HCT116 (cell line): ENCODE measurements at regions not wholly inside any gene's neighbourhood (a gene's known extent, or its start where the extent isn't known, plus 50 kb on each side); places are given as distances from the start of the nearest gene placed in this dataset.

Experiments used
- ATAC-seq: fragments of 200-7000 bp; cut with Tn5 transposase; 2 replicates; pipeline ENCODE4 v1.9.1; 2020; ENCODE audit warnings: mild to moderate bottlenecking, moderate library complexity
- BruUV-seq: library from RNA; stranded (reverse); fragments of 400-500 nt; replicated peaks from 2 replicates; lab custom pipeline; 2021; lab: Mats Ljungman, UMichigan
- CTCF ChIA-PET: fragments of 300-600 bp; sonication (Branson Sonifier 250); formaldehyde crosslinking; loops from one replicate; lab custom pipeline; 2021; ENCODE audit warnings: antibody characterized with exemption; lab: Charles Lee
- POLR2A ChIA-PET: fragments of 300-600, 350-600 bp; sonication (Branson Sonifier 250); formaldehyde crosslinking; loops from one replicate; lab custom pipeline; 2021; ENCODE audit warnings: antibody characterized with exemption; lab: Charles Lee
- RAD21 ChIA-PET, 2 experiments: fragments of 300-600 bp; sonication (Branson Sonifier 250); formaldehyde crosslinking; loops; one replicate each; lab custom pipeline; 2023; ENCODE audit warnings: low total read pairs in 2 of 2; ENCODE audit not compliant: uncharacterized antibody in 2 of 2, unreplicated experiment in 2 of 2, low non-redundant PET in 1 of 2; lab: Charles Lee
- DNase-seq: peaks from one replicate; pipeline ENCODE4 v3.0.0-alpha.2; 2010; ENCODE audit warnings: low read depth, low spot score
- H2AFZ ChIP-seq: fragments of 200-600 bp; shearing (Covaris generic), sonication (generic); 2 replicates; pipeline ENCODE4 v1.6.1; 2017; ENCODE audit warnings: low read depth, mixed run types, mixed read lengths, antibody characterized with exemption, low read length; ENCODE audit not compliant: poor library complexity, severe bottlenecking
- H3K27ac ChIP-seq: 2 replicates; pipeline ENCODE4 v1.5.1; 2012; ENCODE audit warnings: low read depth, low read length
- H3K27me3 ChIP-seq: fragments of 200-600 bp; sonication (generic); 2 replicates; pipeline ENCODE4 v1.6.1; 2016; ENCODE audit warnings: mixed run types, low read length, mixed read lengths; ENCODE audit not compliant: insufficient read depth
- H3K36me3 ChIP-seq, 2 experiments: fragments of 200-500 bp in 1 of 2; fragments of 200-600 bp in 1 of 2; sonication (Bioruptor generic) in 1 of 2; sonication (generic) in 1 of 2; 2 replicates each; pipeline versions ENCODE4 v1.5.1 to v1.6.1; 2014 to 2016; ENCODE audit warnings: low read length in 2 of 2, inconsistent platforms in 1 of 2, mixed read lengths in 1 of 2, mixed run types in 1 of 2; ENCODE audit not compliant: insufficient read depth in 2 of 2, control insufficient read depth in 1 of 2
- H3K4me1 ChIP-seq, 2 experiments: fragments of 200-600 bp in 1 of 2; sonication (generic) in 1 of 2; 2 replicates each; pipeline versions ENCODE4 v1.5.1 to v1.6.1; 2012 to 2017; ENCODE audit warnings: low read length in 2 of 2, inconsistent platforms in 1 of 2, mild to moderate bottlenecking in 1 of 2, mixed read lengths in 1 of 2, mixed run types in 1 of 2, moderate library complexity in 1 of 2; ENCODE audit not compliant: insufficient read depth in 2 of 2, control insufficient read depth in 1 of 2
- H3K4me2 ChIP-seq: fragments of 200-600 bp; sonication (generic); 2 replicates; pipeline ENCODE4 v1.6.1; 2017; ENCODE audit warnings: mixed run types, low read length, mixed read lengths
- H3K4me3 ChIP-seq, 2 experiments: fragments of 200-600 bp in 1 of 2; sonication (generic) in 1 of 2; replicated peaks in 1 of 2; 2 replicates each; pipeline ENCODE4 v1.5.1; 2011 to 2016; ENCODE audit warnings: low read length in 2 of 2, control low read depth in 1 of 2, low read depth in 1 of 2, mild to moderate bottlenecking in 1 of 2, mixed read lengths in 1 of 2, mixed run types in 1 of 2
- H3K79me2 ChIP-seq: fragments of 200-600 bp; sonication (generic); 2 replicates; pipeline ENCODE4 v1.6.1; 2017; ENCODE audit warnings: mild to moderate bottlenecking, mixed run types, low read length, moderate library complexity, mixed read lengths; ENCODE audit not compliant: insufficient read depth
- H3K9ac ChIP-seq: fragments of 200-600 bp; sonication (generic); 2 replicates; pipeline ENCODE4 v1.6.1; 2016; ENCODE audit warnings: low read length, mixed read lengths
- H3K9me2 ChIP-seq: fragments of 200-600 bp; sonication (generic), shearing (Covaris generic); 2 replicates; pipeline ENCODE4 v1.6.1; 2017; ENCODE audit warnings: mixed run types, mild to moderate bottlenecking, moderate library complexity; ENCODE audit not compliant: insufficient read depth
- H3K9me3 ChIP-seq, 2 experiments: fragments of 200-500 bp in 1 of 2; fragments of 200-600 bp in 1 of 2; sonication (Bioruptor generic) in 1 of 2; sonication (generic) in 1 of 2; 2 replicates each; pipeline ENCODE4 v1.6.1; 2014 to 2017; ENCODE audit warnings: low read length in 2 of 2, mixed read lengths in 2 of 2, inconsistent platforms in 1 of 2, low read depth in 1 of 2, mild to moderate bottlenecking in 1 of 2, mixed run types in 1 of 2, moderate library complexity in 1 of 2; ENCODE audit not compliant: control insufficient read depth in 1 of 2, insufficient read depth in 1 of 2
- H4K20me1 ChIP-seq: fragments of 200-600 bp; sonication (generic), shearing (Covaris generic); 2 replicates; pipeline ENCODE4 v1.6.1; 2017; ENCODE audit warnings: mixed run types, mild to moderate bottlenecking, moderate library complexity; ENCODE audit not compliant: insufficient read depth
- ATF3 ChIP-seq: IDR thresholded peaks from 2 replicates; pipeline ENCODE4 v1.6.1; 2012
- CBX3 ChIP-seq: IDR thresholded peaks from 2 replicates; pipeline ENCODE4 v1.6.1; 2012; ENCODE audit warnings: low read depth
- CEBPB ChIP-seq: IDR thresholded peaks from 2 replicates; pipeline ENCODE4 v1.6.1; 2012; ENCODE audit warnings: low read depth
- EGR1 ChIP-seq: IDR thresholded peaks from 2 replicates; pipeline ENCODE4 v1.6.1; 2012; ENCODE audit warnings: low read depth
- EZH2 ChIP-seq: fragments of 200-600 bp; sonication (generic); IDR thresholded peaks from 2 replicates; pipeline ENCODE4 v1.6.1; 2017; ENCODE audit warnings: antibody characterized with exemption, mixed run types
- EZH2phosphoT487 ChIP-seq: fragments of 200-600 bp; IDR thresholded peaks from 2 replicates; pipeline ENCODE4 v1.6.1; 2018; ENCODE audit warnings: antibody characterized with exemption, borderline replicate concordance
- FOSL1 ChIP-seq: IDR thresholded peaks from 2 replicates; pipeline ENCODE4 v1.6.1; 2012; ENCODE audit warnings: low read depth
- JUND ChIP-seq: IDR thresholded peaks from 2 replicates; pipeline ENCODE4 v1.6.1; 2012
- POLR2A ChIP-seq: IDR thresholded peaks from 2 replicates; pipeline ENCODE4 v1.7.0; 2011; ENCODE audit warnings: borderline replicate concordance; ENCODE audit not compliant: insufficient read depth, insufficient read length; ENCODE audit errors: extremely low read depth
- POLR2AphosphoS5 ChIP-seq: IDR thresholded peaks from 2 replicates; pipeline ENCODE4 v1.6.1; 2011; ENCODE audit warnings: mild to moderate bottlenecking, low read depth, low read length, moderate library complexity
- RAD21 ChIP-seq: IDR thresholded peaks from 2 replicates; pipeline ENCODE4 v1.6.1; 2012; ENCODE audit warnings: low read depth, mild to moderate bottlenecking
- REST ChIP-seq: IDR thresholded peaks from 2 replicates; pipeline ENCODE4 v1.6.1; 2012; ENCODE audit warnings: low read depth
- SIN3A ChIP-seq: IDR thresholded peaks from 2 replicates; pipeline ENCODE4 v1.6.1; 2012; ENCODE audit warnings: low read depth
- SRF ChIP-seq: IDR thresholded peaks from 2 replicates; pipeline ENCODE4 v1.6.1; 2012; ENCODE audit warnings: low read depth
- TCF7L2 ChIP-seq: IDR thresholded peaks from 2 replicates; pipeline ENCODE4 v1.7.0; 2011; ENCODE audit warnings: borderline replicate concordance, inconsistent platforms; ENCODE audit not compliant: insufficient read depth, insufficient read length; ENCODE audit errors: extremely low read depth
- YY1 ChIP-seq: IDR thresholded peaks from 2 replicates; pipeline ENCODE4 v1.6.1; 2011; ENCODE audit warnings: low read length, low read depth, moderate library complexity, mild to moderate bottlenecking; ENCODE audit not compliant: insufficient replicate concordance; ENCODE audit errors: extremely low read depth
- ZNF274 ChIP-seq: fragments of 200-500 bp; sonication (Bioruptor generic); IDR thresholded peaks from 2 replicates; pipeline ENCODE4 v1.6.1; 2014; ENCODE audit warnings: mild to moderate bottlenecking, low read depth, low read length, inconsistent platforms
- intact Hi-C: fragments of 100-400 bp; cut with micrococcal nuclease; formaldehyde crosslinking; loops from 2 replicates; pipeline ENCODE4 v1.10.0; 2022
- TF ChIP-seq, protein P1 (sequence below): IDR thresholded peaks from 2 replicates; pipeline ENCODE4 v1.6.1; 2012
- TF ChIP-seq, protein P2 (sequence below), 3 experiments: fragments of 200-600 bp in 1 of 3; sonication (generic) in 1 of 3; IDR thresholded peaks in 2 of 3; conservative IDR thresholded peaks in 1 of 3; 2 replicates each; pipeline ENCODE4 v1.5.1; 2012 to 2017; ENCODE audit warnings: low read depth in 2 of 3, low read length in 2 of 3, antibody characterized with exemption in 1 of 3, borderline replicate concordance in 1 of 3, control low read depth in 1 of 3, mild to moderate bottlenecking in 1 of 3, mixed read lengths in 1 of 3, mixed run types in 1 of 3, moderate library complexity in 1 of 3; ENCODE audit not compliant: insufficient read depth in 1 of 3

GRCh38 chr16:16780588-16780987 lies 401.6 kb downstream of the NPIPA7 start:
- ChIA-PET CTCF (no interaction called here), POLR2A (no interaction called here), RAD21 (no interaction called here)
- no peak overlapping the region for H2AFZ ChIP-seq
- no peak overlapping the region for H3K4me2 ChIP-seq
- no peak overlapping the region for H3K9ac ChIP-seq
- peaks cover 13% of the 10 kb centered on the region; the same call in 1 of the 2 replicates for H3K27me3 ChIP-seq
- TF ChIP-seq TCF7L2 (no peak), POLR2A (no peak), SRF (no peak), EZH2phosphoT487 (no peak), SIN3A (no peak), CEBPB (no peak), EZH2 (no peak), ATF3 (no peak), EGR1 (no peak), ZNF274 (no peak), CBX3 (no peak), POLR2AphosphoS5 (no peak), REST (no peak), FOSL1 (no peak), RAD21 (no peak), JUND (no peak), YY1 (no peak)
- TF ChIP-seq, protein P1, sequence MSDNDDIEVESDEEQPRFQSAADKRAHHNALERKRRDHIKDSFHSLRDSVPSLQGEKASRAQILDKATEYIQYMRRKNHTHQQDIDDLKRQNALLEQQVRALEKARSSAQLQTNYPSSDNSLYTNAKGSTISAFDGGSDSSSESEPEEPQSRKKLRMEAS = no peak
- TF ChIP-seq, protein P2, sequence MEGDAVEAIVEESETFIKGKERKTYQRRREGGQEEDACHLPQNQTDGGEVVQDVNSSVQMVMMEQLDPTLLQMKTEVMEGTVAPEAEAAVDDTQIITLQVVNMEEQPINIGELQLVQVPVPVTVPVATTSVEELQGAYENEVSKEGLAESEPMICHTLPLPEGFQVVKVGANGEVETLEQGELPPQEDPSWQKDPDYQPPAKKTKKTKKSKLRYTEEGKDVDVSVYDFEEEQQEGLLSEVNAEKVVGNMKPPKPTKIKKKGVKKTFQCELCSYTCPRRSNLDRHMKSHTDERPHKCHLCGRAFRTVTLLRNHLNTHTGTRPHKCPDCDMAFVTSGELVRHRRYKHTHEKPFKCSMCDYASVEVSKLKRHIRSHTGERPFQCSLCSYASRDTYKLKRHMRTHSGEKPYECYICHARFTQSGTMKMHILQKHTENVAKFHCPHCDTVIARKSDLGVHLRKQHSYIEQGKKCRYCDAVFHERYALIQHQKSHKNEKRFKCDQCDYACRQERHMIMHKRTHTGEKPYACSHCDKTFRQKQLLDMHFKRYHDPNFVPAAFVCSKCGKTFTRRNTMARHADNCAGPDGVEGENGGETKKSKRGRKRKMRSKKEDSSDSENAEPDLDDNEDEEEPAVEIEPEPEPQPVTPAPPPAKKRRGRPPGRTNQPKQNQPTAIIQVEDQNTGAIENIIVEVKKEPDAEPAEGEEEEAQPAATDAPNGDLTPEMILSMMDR (IDR thresholded peaks at IDR 0.05 in 2 of 3, conservative IDR thresholded peaks at IDR 0.05 in 1 of 3; ENCODE audit: borderline replicate concordance in 1 of 3, insufficient read depth in 1 of 3, low read depth in 2 of 3, low read length in 2 of 3) = no peak
- no peak for DNase-seq
- H3K27ac ChIP-seq = no peak overlapping the region
- H3K9me3 ChIP-seq = no peaks in the 10 kb centered on the region
- no peaks in the 10 kb centered on the region for H3K9me2 ChIP-seq
- no peaks in the 10 kb centered on the region for H3K4me1 ChIP-seq
- BruUV-seq = no TSS peak
- intact Hi-C loops = no loop called here
- ATAC-seq = no peak
- no peak overlapping the region for H3K4me3 ChIP-seq
- no peaks in the 10 kb centered on the region for H3K79me2 ChIP-seq
- no peaks in the 10 kb centered on the region for H4K20me1 ChIP-seq
- no peaks in the 10 kb centered on the region for H3K36me3 ChIP-seq
